BE2C (cell line): ENCODE measurements at regions not wholly inside any gene's neighbourhood (a gene's known extent, or its start where the extent isn't known, plus 50 kb on each side); places are given as distances from the start of the nearest gene placed in this dataset.

ENCODE experiments used
- DNase-seq: peaks from one replicate; pipeline ENCODE4 v3.0.0-alpha.2; 2020
- H3K27me3 ChIP-seq: fragments of 250-450 bp; sonication (Bioruptor Pico); 2 replicates; pipeline ENCODE4 v1.5.1; 2020; ENCODE audit warnings: mild to moderate bottlenecking
- H3K36me3 ChIP-seq: fragments of 250-450 bp; sonication (Bioruptor Pico); 2 replicates; pipeline ENCODE4 v1.5.1; 2020; ENCODE audit warnings: mild to moderate bottlenecking
- H3K4me1 ChIP-seq: fragments of 250-450 bp; sonication (Bioruptor Pico); 2 replicates; pipeline ENCODE4 v1.5.1; 2020
- H3K4me3 ChIP-seq: 2 replicates; pipeline ENCODE4 v1.5.1; 2011; ENCODE audit warnings: low read depth, low read length
- H3K9me3 ChIP-seq: fragments of 250-450 bp; sonication (Bioruptor Pico); 2 replicates; pipeline ENCODE4 v1.5.1; 2020
- TF ChIP-seq, protein P1 (sequence below): IDR thresholded peaks from 2 replicates; pipeline ENCODE4 v1.5.1; 2012; ENCODE audit warnings: mild to moderate bottlenecking, low read depth, low read length

DNA sequence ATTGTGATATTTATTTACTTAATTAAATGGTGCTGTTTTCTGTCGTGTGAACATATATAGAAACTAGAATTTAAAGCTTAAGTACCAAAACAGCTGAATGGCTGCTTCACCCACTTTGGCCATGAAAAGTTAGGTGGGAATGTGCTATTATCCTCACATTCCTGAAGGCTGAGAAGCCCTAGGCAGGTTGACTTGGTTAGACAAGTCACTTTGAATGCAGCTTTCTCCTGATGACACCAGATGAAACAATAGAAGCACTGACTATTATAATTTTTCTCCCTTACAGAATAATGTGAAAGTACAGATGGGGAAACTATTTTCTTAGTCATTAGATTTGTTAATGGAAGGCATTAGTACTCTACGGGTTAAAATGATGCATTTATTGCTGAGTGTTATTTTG lies 65.1 kb upstream of the C5orf46 start:
- Histone ChIP-seq H3K36me3 (no peaks in the 10 kb centered on the region), H3K4me1 (no peaks in the 10 kb centered on the region), H3K4me3 (no peak overlapping the region), H3K27me3 (no peaks in the 10 kb centered on the region), H3K9me3 (no peaks in the 10 kb centered on the region)
- DNase-seq = no peak
- TF ChIP-seq, protein P1, sequence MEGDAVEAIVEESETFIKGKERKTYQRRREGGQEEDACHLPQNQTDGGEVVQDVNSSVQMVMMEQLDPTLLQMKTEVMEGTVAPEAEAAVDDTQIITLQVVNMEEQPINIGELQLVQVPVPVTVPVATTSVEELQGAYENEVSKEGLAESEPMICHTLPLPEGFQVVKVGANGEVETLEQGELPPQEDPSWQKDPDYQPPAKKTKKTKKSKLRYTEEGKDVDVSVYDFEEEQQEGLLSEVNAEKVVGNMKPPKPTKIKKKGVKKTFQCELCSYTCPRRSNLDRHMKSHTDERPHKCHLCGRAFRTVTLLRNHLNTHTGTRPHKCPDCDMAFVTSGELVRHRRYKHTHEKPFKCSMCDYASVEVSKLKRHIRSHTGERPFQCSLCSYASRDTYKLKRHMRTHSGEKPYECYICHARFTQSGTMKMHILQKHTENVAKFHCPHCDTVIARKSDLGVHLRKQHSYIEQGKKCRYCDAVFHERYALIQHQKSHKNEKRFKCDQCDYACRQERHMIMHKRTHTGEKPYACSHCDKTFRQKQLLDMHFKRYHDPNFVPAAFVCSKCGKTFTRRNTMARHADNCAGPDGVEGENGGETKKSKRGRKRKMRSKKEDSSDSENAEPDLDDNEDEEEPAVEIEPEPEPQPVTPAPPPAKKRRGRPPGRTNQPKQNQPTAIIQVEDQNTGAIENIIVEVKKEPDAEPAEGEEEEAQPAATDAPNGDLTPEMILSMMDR = no peak

DNA sequence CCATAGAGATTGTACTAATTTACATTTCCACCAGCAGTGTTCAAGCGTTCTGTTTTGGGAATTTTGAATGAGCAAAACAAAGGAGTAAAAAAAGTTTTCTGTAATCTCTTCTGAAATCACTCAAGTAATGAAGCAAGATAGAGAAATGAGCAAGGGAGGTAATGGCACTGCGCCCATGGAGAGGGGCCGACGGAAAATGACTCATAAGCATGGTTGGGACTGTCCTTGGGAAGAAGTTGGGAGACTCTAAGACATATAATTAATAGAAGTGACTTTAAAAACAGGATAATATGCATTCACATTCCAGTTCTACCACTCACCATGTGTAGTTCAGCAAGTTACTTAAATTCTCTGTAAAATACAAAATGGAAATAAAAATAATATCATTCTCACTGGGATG lies 62.5 kb upstream of the C5orf46 start:
- Histone ChIP-seq H3K27me3 (no peaks in the 10 kb centered on the region), H3K9me3 (no peaks in the 10 kb centered on the region), H3K4me3 (no peak overlapping the region), H3K36me3 (no peaks in the 10 kb centered on the region), H3K4me1 (no peaks in the 10 kb centered on the region)
- TF ChIP-seq, protein P1 = no peak
- no peak for DNase-seq

DNA sequence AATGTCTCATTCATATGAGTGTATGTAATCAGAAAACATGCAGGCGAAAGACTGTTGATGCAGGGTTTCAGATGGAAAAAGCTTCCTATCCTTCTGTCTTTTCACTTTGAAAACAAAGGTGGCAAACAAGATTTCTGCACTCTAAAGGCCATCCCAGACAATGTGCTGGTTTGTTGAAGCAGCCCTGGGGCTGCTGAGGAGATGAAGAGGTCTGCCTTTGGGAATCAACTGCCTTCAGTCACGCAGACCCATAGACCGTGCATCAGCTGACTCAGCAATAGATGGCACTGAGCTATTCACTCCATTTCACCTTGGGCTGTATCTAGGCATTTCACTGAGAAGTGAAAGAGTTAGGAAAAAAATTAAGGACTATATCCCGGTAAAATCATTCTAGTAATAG lies 60.5 kb upstream of the C5orf46 start:
- H3K4me1 ChIP-seq = no peaks in the 10 kb centered on the region
- H3K4me3 ChIP-seq = no peak overlapping the region
- H3K9me3 ChIP-seq = no peaks in the 10 kb centered on the region
- TF ChIP-seq, protein P1 = no peak
- H3K27me3 ChIP-seq = no peaks in the 10 kb centered on the region
- no peaks in the 10 kb centered on the region for H3K36me3 ChIP-seq
- DNase-seq = no peak

DNA sequence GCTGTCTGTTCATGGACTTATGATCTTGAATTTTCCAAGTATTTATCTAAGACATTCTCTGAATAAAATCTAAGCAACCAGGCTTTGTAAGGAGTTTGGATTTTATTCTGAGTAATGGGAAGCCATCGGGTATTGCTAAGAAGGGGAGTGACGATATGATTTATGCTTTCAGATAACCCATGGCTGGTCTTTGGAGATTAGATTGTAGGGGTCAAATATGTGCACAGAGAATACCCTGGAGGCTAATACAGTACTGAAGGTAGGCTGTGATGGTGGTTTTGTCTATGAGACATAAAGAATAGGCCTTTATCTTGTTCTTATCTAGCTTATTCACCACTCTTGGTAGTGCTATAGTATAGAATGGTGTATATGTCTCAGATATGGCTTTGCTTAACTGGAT lies 60.0 kb upstream of the C5orf46 start:
- Histone ChIP-seq H3K4me1 (no peaks in the 10 kb centered on the region), H3K9me3 (no peaks in the 10 kb centered on the region), H3K4me3 (no peak overlapping the region), H3K27me3 (no peaks in the 10 kb centered on the region), H3K36me3 (no peaks in the 10 kb centered on the region)
- TF ChIP-seq, protein P1 = no peak
- no peak for DNase-seq

DNA sequence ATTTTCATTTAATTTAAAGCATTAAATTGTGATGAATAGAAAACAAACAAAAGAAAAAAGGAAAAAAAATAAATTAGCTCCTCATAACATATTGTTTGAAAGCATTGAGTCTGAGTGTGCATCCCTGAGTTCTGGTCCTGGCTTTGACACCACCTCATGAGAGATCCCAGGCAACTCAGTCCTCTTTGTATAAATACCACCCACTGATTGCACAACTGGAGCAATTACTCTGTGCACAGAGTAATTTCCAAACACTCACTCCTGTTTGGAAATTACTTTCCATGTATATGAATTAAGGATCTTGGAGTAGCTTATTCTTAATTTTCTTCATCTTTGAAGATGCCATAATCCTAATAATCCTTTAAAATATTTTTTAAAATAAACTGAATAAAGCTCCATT lies 59.4 kb upstream of the C5orf46 start:
- no peak for DNase-seq
- Histone ChIP-seq H3K4me1 (no peaks in the 10 kb centered on the region), H3K36me3 (no peaks in the 10 kb centered on the region), H3K27me3 (no peaks in the 10 kb centered on the region), H3K9me3 (no peaks in the 10 kb centered on the region), H3K4me3 (no peak overlapping the region)
- TF ChIP-seq, protein P1 = no peak

DNA sequence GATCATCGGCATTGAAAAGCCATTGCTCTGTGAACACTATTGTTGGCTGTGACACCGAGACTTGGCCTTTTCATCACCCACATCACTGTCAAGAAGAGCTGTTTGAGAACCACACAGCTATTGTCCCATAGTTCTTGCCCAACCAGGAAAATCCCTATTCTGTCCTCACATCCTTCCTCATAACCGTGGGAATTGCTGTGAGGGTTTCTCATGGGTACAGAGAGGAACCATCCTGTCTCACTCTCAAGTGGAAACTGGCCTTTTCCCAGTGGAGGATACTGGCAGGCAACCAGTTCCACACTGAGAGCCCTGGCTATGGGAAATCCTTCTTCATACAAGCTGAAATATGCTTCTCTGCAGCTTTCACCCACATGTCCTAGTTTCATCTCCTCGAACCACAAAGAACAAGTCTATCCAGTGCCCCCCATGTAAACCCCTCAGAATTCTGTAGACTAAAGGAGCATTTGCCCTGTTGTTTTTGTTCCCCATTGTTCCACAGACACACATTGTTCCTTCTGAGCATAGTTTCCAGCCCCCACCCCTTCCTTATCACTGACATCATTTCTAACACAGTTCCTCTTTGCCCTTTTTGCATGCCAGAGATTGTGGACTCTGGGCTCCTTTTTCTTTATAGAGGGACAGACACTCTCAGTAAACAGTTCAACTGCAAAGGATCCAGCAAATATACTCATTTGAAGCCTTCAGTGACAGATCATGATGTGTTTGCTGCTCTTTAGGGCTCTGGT lies 57.8 kb upstream of the C5orf46 start:
- Histone ChIP-seq H3K36me3 (no peaks in the 10 kb centered on the region), H3K4me1 (no peaks in the 10 kb centered on the region), H3K4me3 (no peak overlapping the region), H3K27me3 (no peaks in the 10 kb centered on the region), H3K9me3 (no peaks in the 10 kb centered on the region)
- TF ChIP-seq, protein P1 = no peak
- DNase-seq = no peak
